Breast epithelium (tissue), 3 donors: ENCODE measurements at regions not wholly inside any gene's neighbourhood (a gene's known extent, or its start where the extent isn't known, plus 50 kb on each side); places are given as distances from the start of the nearest gene placed in this dataset.

Experiments used
- CTCF ChIP-seq, 3 donors: fragments of 450-650 bp; IDR thresholded peaks; one replicate each; pipeline ENCODE4 v1.5.1; 2016 to 2017; ENCODE audit warnings: antibody characterized with exemption in 3 of 3, mild to moderate bottlenecking in 3 of 3, moderate library complexity in 3 of 3
- POLR2A ChIP-seq: fragments of 450-650 bp; IDR thresholded peaks from one replicate; pipeline ENCODE4 v1.6.1; 2016; ENCODE audit warnings: antibody characterized with exemption, mild to moderate bottlenecking, moderate library complexity

DNA sequence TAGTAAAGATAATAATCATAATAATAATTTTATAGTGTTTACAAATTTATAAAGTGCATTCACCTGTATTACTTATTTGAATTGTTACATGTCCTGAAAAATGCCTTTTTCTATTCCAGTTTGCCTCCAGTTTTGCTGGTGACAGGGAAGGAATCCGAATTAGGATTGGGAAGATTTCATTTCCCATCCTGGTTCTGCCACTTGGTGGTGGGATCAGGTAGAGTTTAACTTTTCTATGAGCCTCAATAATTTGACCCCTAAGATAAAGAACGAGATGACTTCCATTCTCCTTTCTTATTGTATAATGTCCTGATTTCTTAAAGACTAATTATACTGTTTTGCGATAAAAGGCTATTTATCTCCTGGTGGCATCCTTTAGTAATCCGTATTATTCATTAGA, 1090.9 kb downstream of the RAPGEF2 start:
- TF ChIP-seq CTCF (IDR thresholded peaks at IDR 0.05) (no peak), POLR2A (no peak)
